ENCODE measurements at regions not wholly inside any gene's neighbourhood (a gene's known extent, or its start where the extent isn't known, plus 50 kb on each side); places are given as distances from the start of the nearest gene placed in this dataset.

- 51% methylated on average over 3 of the region's 3 CpGs for WGBS
- TF ChIP-seq POLR2AphosphoS5 (IDR thresholded peaks at IDR 0.05) = no peak
- TF ChIP-seq CTCF (IDR thresholded peaks at IDR 0.05) = no peak
- H3K9me3 ChIP-seq = no peaks in the 10 kb centered on the region
- no peak overlapping the region for H3K4me3 ChIP-seq
- no peaks in the 10 kb centered on the region for H3K27me3 ChIP-seq
- no peak overlapping the region for H3K27ac ChIP-seq
- H3K4me1 ChIP-seq = no peaks in the 10 kb centered on the region
- H3K36me3 ChIP-seq = no peaks in the 10 kb centered on the region
- DNase-seq (ENCODE audit: low spot score in 2 of 2) = no peak
Measured at GRCh38 chr2:51960841-51961335, 929.0 kb upstream of the NRXN1 start.

- H3K27ac ChIP-seq = no peak overlapping the region
- H3K4me3 ChIP-seq = no peak overlapping the region
- no peaks in the 10 kb centered on the region for H3K4me1 ChIP-seq
- 72% methylated on average over 2 of the region's 2 CpGs for WGBS
- DNase-seq (ENCODE audit: low spot score in 2 of 2) = no peak
- H3K9me3 ChIP-seq = no peaks in the 10 kb centered on the region
- no peaks in the 10 kb centered on the region for H3K27me3 ChIP-seq
- no peak for TF ChIP-seq POLR2A (IDR thresholded peaks at IDR 0.05)
- TF ChIP-seq POLR2AphosphoS5 (IDR thresholded peaks at IDR 0.05) = no peak
- no peak for TF ChIP-seq CTCF (IDR thresholded peaks at IDR 0.05)
- TF ChIP-seq EP300 (IDR thresholded peaks at IDR 0.05) = no peak
- no peaks in the 10 kb centered on the region for H3K36me3 ChIP-seq
Measured at GRCh38 chr2:51960281-51960680, 928.3 kb upstream of the NRXN1 start.

- DNase-seq (ENCODE audit: low spot score in 2 of 2) = no peak
- Histone ChIP-seq H3K4me1 (no peaks in the 10 kb centered on the region), H3K27ac (no peak overlapping the region), H3K4me3 (no peak overlapping the region), H3K27me3 (no peaks in the 10 kb centered on the region), H3K9me3 (no peaks in the 10 kb centered on the region), H3K36me3 (no peaks in the 10 kb centered on the region)
- TF ChIP-seq POLR2A (IDR thresholded peaks at IDR 0.05) (no peak), CTCF (IDR thresholded peaks at IDR 0.05) (no peak), EP300 (IDR thresholded peaks at IDR 0.05) (no peak), POLR2AphosphoS5 (IDR thresholded peaks at IDR 0.05) (no peak)
- 68% methylated on average over 2 of the region's 2 CpGs for WGBS
Measured at GRCh38 chr2:51959696-51960095, 927.8 kb upstream of the NRXN1 start.

GRCh38 chr2:51953931-51954330 is 922.0 kb upstream of the NRXN1 start:
- Histone ChIP-seq H3K4me3 (no peak overlapping the region), H3K4me1 (no peaks in the 10 kb centered on the region), H3K27me3 (no peaks in the 10 kb centered on the region), H3K9me3 (no peaks in the 10 kb centered on the region), H3K36me3 (no peaks in the 10 kb centered on the region), H3K27ac (no peak overlapping the region)
- no peak for DNase-seq (ENCODE audit: low spot score in 2 of 2)
- TF ChIP-seq POLR2A (IDR thresholded peaks at IDR 0.05) = no peak
- no peak for TF ChIP-seq POLR2AphosphoS5 (IDR thresholded peaks at IDR 0.05)
- no peak for TF ChIP-seq CTCF (IDR thresholded peaks at IDR 0.05)
- TF ChIP-seq EP300 (IDR thresholded peaks at IDR 0.05) = no peak

- no peak for TF ChIP-seq EP300 (IDR thresholded peaks at IDR 0.05)
- no peak for TF ChIP-seq POLR2A (IDR thresholded peaks at IDR 0.05)
- TF ChIP-seq POLR2AphosphoS5 (IDR thresholded peaks at IDR 0.05) = no peak
- TF ChIP-seq CTCF (IDR thresholded peaks at IDR 0.05) = no peak
- Histone ChIP-seq H3K36me3 (no peaks in the 10 kb centered on the region), H3K4me1 (no peaks in the 10 kb centered on the region), H3K27me3 (no peaks in the 10 kb centered on the region), H3K27ac (no peak overlapping the region), H3K9me3 (no peaks in the 10 kb centered on the region), H3K4me3 (no peak overlapping the region)
- DNase-seq (ENCODE audit: low spot score in 2 of 2) = no peak
Measured at GRCh38 chr2:51921076-51921475, 889.1 kb upstream of the NRXN1 start.

All from suprapubic skin (tissue), 4 donors.